Stomach (tissue), 8 donors: ENCODE measurements at regions not wholly inside any gene's neighbourhood (a gene's known extent, or its start where the extent isn't known, plus 50 kb on each side); places are given as distances from the start of the nearest gene placed in this dataset.

ENCODE experiments used
- DNase-seq, 2 donors: peaks; one replicate each; pipeline versions ENCODE4 v3.0.0 to v3.0.0-alpha.2; 2013 to 2019
- H3K27ac ChIP-seq, 5 donors: fragments of 200-600 bp in 4 of 5; sonication (generic) in 4 of 5; one replicate each; pipeline ENCODE4 v1.5.1; 2013 to 2019; ENCODE audit warnings: mild to moderate bottlenecking in 1 of 5, moderate library complexity in 1 of 5
- H3K27me3 ChIP-seq, 3 donors: fragments of 200-600 bp; sonication (generic); one replicate each; pipeline ENCODE4 v1.5.1; 2017 to 2019; ENCODE audit warnings: mixed run types in 1 of 3
- H3K36me3 ChIP-seq, 4 donors: fragments of 200-600 bp; sonication (generic); 1 replicate in 3 of 4; 2 replicates in 1 of 4; pipeline ENCODE4 v1.5.1; 2016 to 2019
- H3K4me1 ChIP-seq, 4 donors: fragments of 200-600 bp; sonication (generic); one replicate each; pipeline ENCODE4 v1.5.1; 2016 to 2019
- H3K4me3 ChIP-seq, 4 donors: fragments of 200-600 bp; sonication (generic) in 3 of 4; one replicate each; pipeline ENCODE4 v1.5.1; 2016 to 2019; ENCODE audit warnings: mild to moderate bottlenecking in 1 of 4
- H3K9me3 ChIP-seq, 4 donors: fragments of 200-600 bp; sonication (generic); one replicate each; pipeline ENCODE4 v1.5.1; 2016 to 2019
- EP300 ChIP-seq: sonication (generic); formaldehyde crosslinking; IDR thresholded peaks from one replicate; pipeline ENCODE4 v1.6.1; 2017; ENCODE audit warnings: antibody characterized with exemption
- POLR2A ChIP-seq, 4 donors: fragments of 450-650 bp; IDR thresholded peaks; one replicate each; pipeline ENCODE4 v1.6.1; 2016; ENCODE audit warnings: antibody characterized with exemption in 4 of 4, control low read depth in 2 of 4, mild to moderate bottlenecking in 1 of 4, moderate library complexity in 1 of 4
- POLR2AphosphoS5 ChIP-seq, 3 donors: sonication (generic); formaldehyde crosslinking; IDR thresholded peaks; one replicate each; pipeline ENCODE4 v1.6.1; 2016; ENCODE audit warnings: antibody characterized with exemption in 3 of 3
- whole genome bisulfite sequencing, 5 donors: extraction: QIAGEN DNeasy Blood & Tissue Kit in 3 of 5; methylation state at CpG; one replicate each; pipeline versions ENCODE4 v1.1.5 to v1.1.7; 2013 to 2018; 5-methylcytosine and 5-hydroxymethylcytosine counted together
- intact Hi-C: fragments of 100-400 bp; cut with DNase I; formaldehyde crosslinking; loops from one replicate; pipeline ENCODE4 v1.15.1; 2023; ENCODE audit warnings: low total_unique reads
- TF ChIP-seq, protein P1 (sequence below), 7 experiments: fragments of 450-650 bp in 4 of 7; fragments of 200-600 bp in 3 of 7; sonication (generic) in 3 of 7; IDR thresholded peaks; one replicate each; pipeline ENCODE4 v1.5.1; 2016 to 2019; ENCODE audit warnings: antibody characterized with exemption in 7 of 7, control low read depth in 2 of 7, mild to moderate bottlenecking in 1 of 7
- donor health status: healthy with polysubstance abuse.
- donor health status: Bipolar disorder and iron deficiency.
- donor health status: healthy.

DNA sequence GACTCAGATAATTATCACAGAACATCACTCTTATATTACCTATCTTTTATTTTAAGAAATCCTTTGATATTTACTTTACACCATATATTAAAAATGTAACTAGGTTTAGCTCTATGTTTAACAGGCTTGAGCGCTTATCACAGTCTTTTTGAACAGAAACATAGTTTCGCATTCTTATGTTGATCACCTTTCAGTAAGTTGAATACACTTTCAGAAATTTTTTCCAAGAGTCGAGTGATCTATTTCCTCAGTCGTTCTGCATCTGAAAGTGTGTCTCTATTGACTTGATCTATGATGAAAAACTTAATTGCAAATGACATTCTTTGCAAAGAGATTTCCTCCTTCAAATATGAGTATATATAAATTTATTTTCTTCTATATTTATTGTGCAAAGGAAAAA is 516.6 kb upstream of the KCNMB2 start:
- Histone ChIP-seq H3K9me3 (no peaks in the 10 kb centered on the region), H3K4me3 (no peak overlapping the region), H3K36me3 (no peaks in the 10 kb centered on the region), H3K27me3 (no peaks in the 10 kb centered on the region), H3K4me1 (no peaks in the 10 kb centered on the region), H3K27ac (no peak overlapping the region)
- DNase-seq, result no peak
- TF ChIP-seq EP300, result no peak
- TF ChIP-seq POLR2AphosphoS5 (IDR thresholded peaks at IDR 0.05), result no peak
- TF ChIP-seq, protein P1, sequence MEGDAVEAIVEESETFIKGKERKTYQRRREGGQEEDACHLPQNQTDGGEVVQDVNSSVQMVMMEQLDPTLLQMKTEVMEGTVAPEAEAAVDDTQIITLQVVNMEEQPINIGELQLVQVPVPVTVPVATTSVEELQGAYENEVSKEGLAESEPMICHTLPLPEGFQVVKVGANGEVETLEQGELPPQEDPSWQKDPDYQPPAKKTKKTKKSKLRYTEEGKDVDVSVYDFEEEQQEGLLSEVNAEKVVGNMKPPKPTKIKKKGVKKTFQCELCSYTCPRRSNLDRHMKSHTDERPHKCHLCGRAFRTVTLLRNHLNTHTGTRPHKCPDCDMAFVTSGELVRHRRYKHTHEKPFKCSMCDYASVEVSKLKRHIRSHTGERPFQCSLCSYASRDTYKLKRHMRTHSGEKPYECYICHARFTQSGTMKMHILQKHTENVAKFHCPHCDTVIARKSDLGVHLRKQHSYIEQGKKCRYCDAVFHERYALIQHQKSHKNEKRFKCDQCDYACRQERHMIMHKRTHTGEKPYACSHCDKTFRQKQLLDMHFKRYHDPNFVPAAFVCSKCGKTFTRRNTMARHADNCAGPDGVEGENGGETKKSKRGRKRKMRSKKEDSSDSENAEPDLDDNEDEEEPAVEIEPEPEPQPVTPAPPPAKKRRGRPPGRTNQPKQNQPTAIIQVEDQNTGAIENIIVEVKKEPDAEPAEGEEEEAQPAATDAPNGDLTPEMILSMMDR (IDR thresholded peaks at IDR 0.05), result no peak
- no peak for TF ChIP-seq POLR2A (IDR thresholded peaks at IDR 0.05)
- intact Hi-C loops, result no loop called here
- 84 to 91% (median 87%) methylated on average over 4 of the region's 4 CpGs for WGBS, 5 donors

DNA sequence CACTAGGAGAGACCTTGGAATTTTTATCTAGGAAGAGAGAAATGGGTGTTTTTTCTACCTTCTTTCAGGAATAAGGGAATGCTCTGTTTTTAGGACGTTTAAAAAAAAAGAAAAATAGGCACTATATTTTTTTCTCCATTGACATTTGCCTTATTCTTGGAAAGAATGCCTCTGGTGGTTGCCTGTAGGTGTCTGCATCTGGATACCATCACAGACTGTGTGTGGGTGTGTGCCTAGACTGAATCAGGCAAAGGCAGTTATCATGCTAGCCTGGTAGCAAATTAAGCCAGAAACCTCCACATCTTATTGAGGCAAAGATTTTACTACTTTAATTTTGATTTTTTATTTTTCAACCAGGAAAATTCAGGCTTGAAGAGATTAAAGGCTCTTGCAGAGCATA is 513.6 kb upstream of the KCNMB2 start:
- Histone ChIP-seq H3K9me3 (no peaks in the 10 kb centered on the region), H3K4me1 (no peaks in the 10 kb centered on the region), H3K27me3 (no peaks in the 10 kb centered on the region), H3K4me3 (no peak overlapping the region), H3K36me3 (no peaks in the 10 kb centered on the region), H3K27ac (no peak overlapping the region)
- no peak for DNase-seq
- 66 to 100% (median 81%) methylated on average over 1 of the region's 1 CpG for WGBS, 5 donors
- TF ChIP-seq, protein P1 (IDR thresholded peaks at IDR 0.05), result no peak
- TF ChIP-seq EP300 (no peak), POLR2A (IDR thresholded peaks at IDR 0.05) (no peak), POLR2AphosphoS5 (IDR thresholded peaks at IDR 0.05) (no peak)
- intact Hi-C loops, result no loop called here

DNA sequence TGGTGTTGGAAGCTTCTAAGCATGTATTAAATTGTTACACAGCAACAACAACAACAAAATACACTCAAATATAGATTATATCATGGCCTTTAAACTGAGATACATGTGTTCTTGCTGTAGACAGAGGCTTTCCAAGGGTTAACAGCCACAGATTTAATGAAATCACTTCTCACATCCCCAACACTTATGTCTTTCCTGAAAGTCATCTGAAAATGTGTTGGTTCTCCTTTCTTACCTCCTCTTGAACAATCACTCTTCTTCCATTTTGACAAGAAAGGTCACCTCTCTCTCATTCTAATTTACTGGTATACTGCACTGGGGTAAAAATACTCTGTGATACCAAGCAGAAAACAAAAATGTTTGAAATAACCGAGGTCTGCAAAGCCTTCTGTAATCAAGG is 507.3 kb upstream of the KCNMB2 start:
- TF ChIP-seq POLR2AphosphoS5 (IDR thresholded peaks at IDR 0.05), result no peak
- TF ChIP-seq, protein P1 (IDR thresholded peaks at IDR 0.05), result no peak
- TF ChIP-seq EP300, result no peak
- no peak for TF ChIP-seq POLR2A (IDR thresholded peaks at IDR 0.05)
- intact Hi-C loops, result no loop called here

DNA sequence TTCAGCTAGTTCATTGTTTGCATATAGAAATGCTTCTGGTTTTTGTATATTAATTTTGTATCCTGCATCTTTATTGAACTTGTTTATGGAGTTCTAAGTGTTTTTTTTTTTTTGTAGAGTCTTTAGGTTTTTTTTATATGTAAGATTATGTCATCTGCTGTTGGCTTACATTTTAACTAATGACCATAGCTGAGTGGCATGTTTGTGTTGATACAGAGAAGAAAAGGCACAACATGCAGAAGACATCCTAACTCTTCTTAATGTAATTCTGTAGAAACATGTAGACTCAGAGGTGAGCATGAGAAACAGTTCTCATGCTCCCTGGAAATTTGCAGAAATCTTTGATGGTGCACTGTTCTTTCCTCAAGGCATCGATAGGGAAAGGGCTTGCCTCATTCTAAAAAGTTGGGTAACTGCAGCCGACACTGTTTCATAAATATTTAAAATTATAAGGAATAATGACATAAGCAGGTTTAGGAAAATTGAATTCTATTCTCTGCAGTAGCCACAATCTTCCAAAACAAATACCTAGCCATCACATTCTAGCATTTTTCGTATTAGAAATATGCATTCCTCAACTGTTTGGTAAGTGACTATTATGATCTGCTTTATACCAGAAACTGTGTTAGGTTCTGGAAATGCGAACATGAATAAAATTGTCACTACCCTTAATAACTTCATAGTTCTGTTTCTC is 499.6 kb upstream of the KCNMB2 start:
- Histone ChIP-seq H3K4me3 (no peak overlapping the region), H3K4me1 (no peaks in the 10 kb centered on the region), H3K27ac (no peak overlapping the region), H3K36me3 (no peaks in the 10 kb centered on the region), H3K27me3 (no peaks in the 10 kb centered on the region), H3K9me3 (no peaks in the 10 kb centered on the region)
- DNase-seq, result no peak
- intact Hi-C loops, result no loop called here
- 70 to 95% (median 88%) methylated on average over 4 of the region's 4 CpGs for WGBS, 5 donors
- no peak for TF ChIP-seq EP300
- TF ChIP-seq, protein P1 (IDR thresholded peaks at IDR 0.05), result no peak

More for the DNA sequence above, 507.3 kb upstream of the KCNMB2 start:
- no peaks in the 10 kb centered on the region for H3K27me3 ChIP-seq
- no peaks in the 10 kb centered on the region for H3K9me3 ChIP-seq
- H3K4me3 ChIP-seq, result no peak overlapping the region
- H3K36me3 ChIP-seq, result no peaks in the 10 kb centered on the region
- H3K4me1 ChIP-seq, result no peaks in the 10 kb centered on the region
- H3K27ac ChIP-seq, result no peak overlapping the region
- WGBS, 5 donors, result 74 to 81% (median 77%) methylated on average over 1 of the region's 1 CpG
- DNase-seq, result no peak
